Epithelial cell of esophagus (primary cell): ENCODE measurements at regions not wholly inside any gene's neighbourhood (a gene's known extent, or its start where the extent isn't known, plus 50 kb on each side); places are given as distances from the start of the nearest gene placed in this dataset.
A peak's percentile ranks its signal among the peaks of the same experiment; 100 is the strongest.
"Not testable (repeated sequence)": the region's sequence is repeated elsewhere in the genome, so short reads cannot be mapped to it uniquely, and the experiment has no call there.

Source experiments
- DNase-seq: peaks from one replicate; pipeline ENCODE4 v3.0.0; 2010; ENCODE audit warnings: low read depth
- H3K4me3 ChIP-seq: 2 replicates; pipeline ENCODE4 v1.5.1; 2011; ENCODE audit warnings: mild to moderate bottlenecking, low read length, control low read depth
- TF ChIP-seq, protein P1 (sequence below): IDR thresholded peaks from 2 replicates; pipeline ENCODE4 v1.5.1; 2011; ENCODE audit warnings: low read depth, mild to moderate bottlenecking, low read length, control low read depth, inconsistent platforms; ENCODE audit not compliant: insufficient read depth; ENCODE audit errors: missing control alignments

DNA sequence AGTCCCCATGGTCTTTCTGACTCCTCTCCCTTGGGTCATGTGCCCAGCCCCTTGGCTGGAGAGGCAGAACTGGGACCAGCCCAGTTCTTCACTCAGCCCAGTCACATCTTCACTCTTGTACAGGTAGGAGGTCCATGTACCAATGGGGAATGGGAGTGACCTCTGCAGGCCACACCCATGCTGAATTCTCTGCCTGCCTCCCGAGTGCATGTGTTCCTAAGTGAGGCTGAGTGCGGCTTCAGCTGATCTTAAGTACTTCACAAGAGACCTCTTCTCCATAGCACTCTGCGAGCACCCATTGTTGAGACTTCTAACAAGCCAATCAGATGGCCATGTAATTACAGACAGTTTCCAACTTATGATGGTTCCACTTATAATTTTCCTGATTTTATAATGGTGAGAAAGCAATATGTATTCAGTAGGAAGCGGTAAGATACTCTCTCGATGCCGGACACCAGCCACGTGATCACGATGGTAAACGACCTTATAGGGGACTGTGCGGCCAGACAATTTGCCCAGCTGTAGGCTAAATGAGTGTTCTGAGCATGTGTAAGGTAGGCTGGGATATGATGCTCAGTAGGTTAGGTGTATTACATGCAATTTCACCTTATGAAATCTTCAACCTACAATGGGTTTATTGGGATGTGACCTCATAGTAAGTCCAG lies 112.1 kb downstream of the KLF13 start:
- H3K4me3 ChIP-seq: no peak overlapping the region
- DNase-seq: no peak
- TF ChIP-seq, protein P1, sequence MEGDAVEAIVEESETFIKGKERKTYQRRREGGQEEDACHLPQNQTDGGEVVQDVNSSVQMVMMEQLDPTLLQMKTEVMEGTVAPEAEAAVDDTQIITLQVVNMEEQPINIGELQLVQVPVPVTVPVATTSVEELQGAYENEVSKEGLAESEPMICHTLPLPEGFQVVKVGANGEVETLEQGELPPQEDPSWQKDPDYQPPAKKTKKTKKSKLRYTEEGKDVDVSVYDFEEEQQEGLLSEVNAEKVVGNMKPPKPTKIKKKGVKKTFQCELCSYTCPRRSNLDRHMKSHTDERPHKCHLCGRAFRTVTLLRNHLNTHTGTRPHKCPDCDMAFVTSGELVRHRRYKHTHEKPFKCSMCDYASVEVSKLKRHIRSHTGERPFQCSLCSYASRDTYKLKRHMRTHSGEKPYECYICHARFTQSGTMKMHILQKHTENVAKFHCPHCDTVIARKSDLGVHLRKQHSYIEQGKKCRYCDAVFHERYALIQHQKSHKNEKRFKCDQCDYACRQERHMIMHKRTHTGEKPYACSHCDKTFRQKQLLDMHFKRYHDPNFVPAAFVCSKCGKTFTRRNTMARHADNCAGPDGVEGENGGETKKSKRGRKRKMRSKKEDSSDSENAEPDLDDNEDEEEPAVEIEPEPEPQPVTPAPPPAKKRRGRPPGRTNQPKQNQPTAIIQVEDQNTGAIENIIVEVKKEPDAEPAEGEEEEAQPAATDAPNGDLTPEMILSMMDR: no peak

DNA sequence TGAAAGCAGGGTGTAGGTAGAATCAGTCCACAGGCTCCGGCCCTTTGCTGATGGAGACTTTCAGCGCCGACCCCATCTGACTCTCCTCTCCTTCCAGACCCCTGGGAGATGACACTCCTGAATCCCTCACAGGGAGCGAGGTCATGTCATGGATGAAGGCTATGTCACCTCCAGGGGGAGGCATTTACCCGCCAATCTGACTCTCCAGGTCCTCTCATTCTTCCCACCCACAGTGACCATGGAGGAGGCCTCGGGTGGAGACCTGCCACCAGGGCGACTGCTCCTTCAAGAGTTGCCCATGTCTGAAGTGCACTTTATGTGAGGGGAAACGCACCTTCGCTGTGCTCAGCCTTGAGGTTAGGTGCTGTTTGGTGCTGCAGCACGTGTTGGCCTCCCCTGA lies 112.7 kb downstream of the KLF13 start:
- no peak overlapping the region for H3K4me3 ChIP-seq
- DNase-seq: peak; percentile 37
- TF ChIP-seq, protein P1: peak; percentile 8

DNA sequence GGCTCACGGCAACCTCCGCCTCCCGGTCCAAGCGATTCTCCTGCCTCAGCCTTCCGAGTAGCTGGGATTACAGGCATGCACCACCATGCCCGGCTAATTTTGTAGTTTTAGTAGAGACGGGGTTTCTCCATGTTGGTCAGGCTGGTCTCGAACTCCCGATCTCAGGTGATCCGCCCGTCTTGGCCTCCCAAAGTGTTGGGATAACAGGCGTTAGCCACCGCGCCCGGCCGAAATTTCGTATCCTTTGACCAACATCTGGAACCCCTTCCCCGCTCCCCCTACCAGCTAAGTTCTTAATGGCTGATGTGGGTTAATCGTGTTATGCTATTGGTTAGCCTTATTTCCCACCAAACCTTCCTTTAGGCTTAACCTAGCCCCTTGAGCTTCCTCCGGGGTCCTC lies 113.6 kb downstream of the KLF13 start:
- H3K4me3 ChIP-seq, DNase-seq: not testable (repeated sequence)

DNA sequence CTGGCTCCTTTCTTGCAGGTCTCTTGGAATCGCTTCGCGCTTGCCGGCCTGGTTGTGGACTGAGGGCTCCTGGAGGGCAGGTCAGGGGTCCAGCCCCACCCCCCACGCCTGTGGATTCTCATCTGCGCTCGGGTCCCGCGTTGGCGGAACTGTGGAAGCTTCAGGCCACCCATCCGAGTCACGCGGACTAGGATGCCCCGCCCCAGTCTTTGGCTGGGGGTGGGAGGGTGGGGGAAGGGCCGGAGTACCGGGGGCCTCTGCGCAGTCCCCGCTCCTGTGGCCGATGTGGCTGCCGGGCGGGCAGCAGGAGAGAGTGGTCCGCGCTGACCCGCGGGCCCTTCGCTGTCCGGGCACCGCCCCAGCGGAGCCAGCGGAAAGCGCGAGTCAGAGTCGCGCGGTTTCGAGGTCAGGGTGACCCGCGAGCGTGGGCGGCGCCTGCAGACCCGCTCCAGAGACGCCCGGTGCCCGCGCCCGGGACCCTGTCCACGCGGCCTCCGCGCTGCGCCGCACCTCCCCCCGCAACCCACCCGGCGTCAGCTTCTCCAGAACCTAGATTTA lies 114.2 kb downstream of the KLF13 start:
- DNase-seq: no peak
- H3K4me3 ChIP-seq: peak overlapping the region; percentile 16
- TF ChIP-seq, protein P1: no peak

DNA sequence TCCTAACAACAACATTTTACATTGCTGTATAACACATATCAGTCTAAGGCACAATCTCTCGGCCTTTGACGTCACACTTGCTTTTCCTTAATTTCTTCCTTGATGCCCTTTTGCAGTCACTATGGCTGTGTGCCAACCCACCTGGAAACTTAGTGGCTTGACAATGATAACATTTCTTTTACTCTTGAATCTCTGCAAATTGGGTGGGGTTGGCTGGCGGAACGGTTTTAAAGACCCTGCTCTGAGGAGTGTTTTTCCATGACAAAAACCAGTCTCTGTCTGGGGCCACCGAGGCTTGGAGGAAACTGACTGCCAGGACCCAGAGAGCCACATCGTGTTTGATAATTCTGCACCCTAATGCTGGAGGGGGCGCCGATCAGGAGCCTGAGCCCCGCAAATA lies 115.6 kb downstream of the KLF13 start:
- TF ChIP-seq, protein P1: no peak
- no peak for DNase-seq
- H3K4me3 ChIP-seq: no peak overlapping the region

DNA sequence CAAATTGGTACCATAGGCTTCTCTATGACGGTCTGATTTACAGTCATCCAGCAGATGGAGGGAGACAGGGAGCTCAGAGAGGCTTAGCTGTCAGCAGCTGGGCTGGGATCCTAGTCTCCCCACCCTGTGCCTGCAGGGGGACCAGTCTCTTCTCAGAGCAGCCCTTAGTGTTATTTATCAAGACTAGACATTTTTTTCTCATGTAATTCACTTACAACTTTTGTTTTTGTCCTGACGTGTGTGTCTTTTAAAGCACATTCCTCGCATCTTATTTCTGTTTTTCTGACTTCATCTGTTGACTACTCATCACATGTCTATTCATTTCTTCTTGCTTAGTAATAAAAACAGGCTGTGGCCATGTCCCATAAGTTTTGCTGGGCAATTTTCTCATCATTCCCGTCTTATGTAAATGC lies 116.1 kb downstream of the KLF13 start:
- peak; percentile 94 for DNase-seq
- TF ChIP-seq, protein P1: peak; percentile 29
- H3K4me3 ChIP-seq: no peak overlapping the region

DNA sequence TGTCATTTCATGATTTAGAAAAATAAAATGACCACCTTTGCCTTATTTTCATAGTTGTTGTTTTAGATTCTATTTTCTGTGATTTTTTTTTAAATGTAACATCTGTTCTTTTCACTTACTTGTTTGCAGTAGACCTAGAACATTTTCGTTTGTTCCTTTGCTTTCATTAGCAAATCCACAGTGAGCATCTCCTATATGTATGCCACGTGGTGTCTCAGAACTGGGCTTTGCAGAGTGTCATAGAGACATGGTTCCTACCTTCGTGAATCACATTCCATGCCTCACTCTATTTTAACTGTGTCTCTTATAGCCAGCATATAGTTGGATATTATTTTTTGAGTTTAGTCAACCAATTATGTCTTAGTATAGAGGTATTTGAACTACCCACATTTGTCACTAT lies 118.2 kb downstream of the KLF13 start:
- no peak overlapping the region for H3K4me3 ChIP-seq
- TF ChIP-seq, protein P1: no peak
- DNase-seq: no peak

DNA sequence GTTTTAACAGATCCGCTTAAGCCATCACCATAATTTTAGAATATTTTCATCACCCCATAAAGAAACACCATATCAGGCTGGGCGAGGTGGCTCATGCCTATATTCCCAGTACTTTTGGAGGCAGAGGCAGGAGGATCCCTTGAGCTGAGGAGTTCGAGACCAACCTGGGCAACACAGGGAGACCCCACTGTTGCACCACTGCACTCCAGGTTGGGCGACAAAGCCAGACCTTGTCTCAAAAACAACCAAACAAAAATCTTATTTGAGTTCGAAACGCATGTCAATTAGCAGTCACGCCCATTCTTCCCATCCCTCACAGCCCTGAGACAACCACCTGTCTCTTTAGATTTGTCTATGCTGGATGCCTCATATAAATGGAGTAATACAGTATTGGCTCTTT lies 119.9 kb downstream of the KLF13 start:
- H3K4me3 ChIP-seq: no peak overlapping the region
- TF ChIP-seq, protein P1: no peak
- DNase-seq: peak; percentile 46
